DMS 273 (cell line): ENCODE measurements at regions not wholly inside any gene's neighbourhood (a gene's known extent, or its start where the extent isn't known, plus 50 kb on each side); places are given as distances from the start of the nearest gene placed in this dataset.
A peak's percentile ranks its signal among the peaks of the same experiment; 100 is the strongest.
"Not testable (repeated sequence)": the region's sequence is repeated elsewhere in the genome, so short reads cannot be mapped to it uniquely, and the experiment has no call there.

ENCODE experiments used
- DNase-seq: peaks from one replicate; lab custom pipeline; 2025; ENCODE audit not compliant: unreplicated experiment; lab: John Stamatoyannopoulos, UW

- DNase-seq: no peak
Measured at GRCh38 chr6:116982401-116982800, 105.4 kb downstream of the RFX6 start.

GRCh38 chr6:116983375-116983774, 106.3 kb downstream of the RFX6 start:
- DNase-seq: no peak

GRCh38 chr6:116986819-116987218, 109.8 kb downstream of the RFX6 start:
- DNase-seq: no peak

GRCh38 chr6:116990679-116991078, 113.6 kb downstream of the RFX6 start:
- DNase-seq: no peak

GRCh38 chr6:116992546-116992945, 115.5 kb downstream of the RFX6 start:
- no peak for DNase-seq

- DNase-seq: no peak
Measured at GRCh38 chr6:116994447-116994846, 117.4 kb downstream of the RFX6 start.

- DNase-seq: no peak
Measured at GRCh38 chr6:116996842-116997241, 119.8 kb downstream of the RFX6 start.

- DNase-seq: no peak
Measured at GRCh38 chr6:116997496-116997895, 120.5 kb downstream of the RFX6 start.

GRCh38 chr6:117007659-117008058, 130.6 kb downstream of the RFX6 start:
- no peak for DNase-seq

GRCh38 chr6:117008618-117009017, 131.6 kb downstream of the RFX6 start:
- DNase-seq: no peak

GRCh38 chr6:117014641-117015473, 137.8 kb downstream of the RFX6 start:
- DNase-seq: not testable (repeated sequence)

GRCh38 chr6:117015474-117015804, 138.4 kb downstream of the RFX6 start:
- not testable (repeated sequence) for DNase-seq

GRCh38 chr6:117018771-117019170, 141.7 kb downstream of the RFX6 start:
- no peak for DNase-seq

- DNase-seq: no peak
Measured at GRCh38 chr6:117022774-117023173, 145.7 kb downstream of the RFX6 start.

GRCh38 chr6:117025310-117025709, 148.3 kb downstream of the RFX6 start:
- no peak for DNase-seq

GRCh38 chr6:117028256-117028655, 151.2 kb downstream of the RFX6 start:
- no peak for DNase-seq

GRCh38 chr6:117034547-117034946, 157.5 kb downstream of the RFX6 start:
- no peak for DNase-seq

GRCh38 chr6:117034971-117035370, 157.9 kb downstream of the RFX6 start:
- DNase-seq: no peak

- DNase-seq: no peak
Measured at GRCh38 chr6:117050301-117050700, 173.3 kb downstream of the RFX6 start.

GRCh38 chr6:117072134-117072533, 193.2 kb upstream of the VGLL2 start:
- peak; percentile 7 for DNase-seq

GRCh38 chr6:117072781-117073180, 192.6 kb upstream of the VGLL2 start:
- DNase-seq: no peak

GRCh38 chr6:117074672-117075071, 190.7 kb upstream of the VGLL2 start:
- DNase-seq: no peak

GRCh38 chr6:117075218-117075617, 190.1 kb upstream of the VGLL2 start:
- no peak for DNase-seq
